ENCODE measurements at regions not wholly inside any gene's neighbourhood (a gene's known extent, or its start where the extent isn't known, plus 50 kb on each side); places are given as distances from the start of the nearest gene placed in this dataset.

DNA sequence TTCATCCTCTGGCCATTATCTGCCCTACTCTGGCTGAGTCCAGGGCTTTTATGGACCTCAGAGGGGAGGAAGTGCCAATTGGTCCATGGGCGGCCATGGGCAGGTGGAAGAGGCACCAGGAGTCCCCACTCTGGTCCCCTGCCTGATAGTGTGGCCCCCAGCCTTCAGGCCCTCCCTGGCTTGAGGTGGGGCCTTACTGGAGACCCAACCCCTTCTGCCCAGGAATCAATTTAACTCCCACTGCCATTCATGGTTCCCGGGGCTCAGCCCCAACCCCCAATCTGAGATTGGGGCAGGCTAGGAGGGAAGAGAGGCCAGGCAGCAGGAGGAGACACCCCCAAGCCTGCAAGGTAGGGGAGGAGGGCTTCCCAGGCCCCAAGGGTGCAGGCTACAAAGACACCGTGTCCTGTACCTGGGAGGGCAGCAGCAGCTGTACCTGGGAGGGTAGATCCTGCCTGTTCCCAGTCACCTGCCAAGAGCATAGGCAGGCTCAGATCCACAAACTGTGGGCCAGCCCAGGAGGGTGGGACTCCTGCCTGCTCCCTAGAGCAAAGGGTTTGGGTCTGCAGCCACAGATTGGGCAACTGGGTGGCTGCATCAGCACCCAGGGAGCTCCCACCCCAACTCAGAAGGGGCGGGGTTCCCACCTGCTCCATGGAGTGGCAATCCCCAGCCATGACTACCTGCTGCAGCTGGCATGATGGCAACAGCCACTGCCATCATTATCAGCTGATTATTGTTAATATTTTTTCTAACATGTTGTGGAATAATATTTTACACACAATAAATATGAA lies 1044.1 kb upstream of the B3GALT2 start:
- H3K36me3 ChIP-seq, result no peaks in the 10 kb centered on the region
- H3K27ac ChIP-seq, result no peak overlapping the region
- WGBS, result 93% methylated on average over 3 of the region's 4 CpGs
- H3K9me3 ChIP-seq, result no peaks in the 10 kb centered on the region
- H3K27me3 ChIP-seq, result no peaks in the 10 kb centered on the region
- DNase-seq (ENCODE audit: low spot score in 2 of 2), result no peak
- no peak for TF ChIP-seq EP300 (IDR thresholded peaks at IDR 0.05)
- no peak for TF ChIP-seq POLR2A (IDR thresholded peaks at IDR 0.05)
- TF ChIP-seq, protein P1, sequence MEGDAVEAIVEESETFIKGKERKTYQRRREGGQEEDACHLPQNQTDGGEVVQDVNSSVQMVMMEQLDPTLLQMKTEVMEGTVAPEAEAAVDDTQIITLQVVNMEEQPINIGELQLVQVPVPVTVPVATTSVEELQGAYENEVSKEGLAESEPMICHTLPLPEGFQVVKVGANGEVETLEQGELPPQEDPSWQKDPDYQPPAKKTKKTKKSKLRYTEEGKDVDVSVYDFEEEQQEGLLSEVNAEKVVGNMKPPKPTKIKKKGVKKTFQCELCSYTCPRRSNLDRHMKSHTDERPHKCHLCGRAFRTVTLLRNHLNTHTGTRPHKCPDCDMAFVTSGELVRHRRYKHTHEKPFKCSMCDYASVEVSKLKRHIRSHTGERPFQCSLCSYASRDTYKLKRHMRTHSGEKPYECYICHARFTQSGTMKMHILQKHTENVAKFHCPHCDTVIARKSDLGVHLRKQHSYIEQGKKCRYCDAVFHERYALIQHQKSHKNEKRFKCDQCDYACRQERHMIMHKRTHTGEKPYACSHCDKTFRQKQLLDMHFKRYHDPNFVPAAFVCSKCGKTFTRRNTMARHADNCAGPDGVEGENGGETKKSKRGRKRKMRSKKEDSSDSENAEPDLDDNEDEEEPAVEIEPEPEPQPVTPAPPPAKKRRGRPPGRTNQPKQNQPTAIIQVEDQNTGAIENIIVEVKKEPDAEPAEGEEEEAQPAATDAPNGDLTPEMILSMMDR (IDR thresholded peaks at IDR 0.05), result no peak
- TF ChIP-seq POLR2AphosphoS5 (IDR thresholded peaks at IDR 0.05), result no peak
- no peak overlapping the region for H3K4me3 ChIP-seq
- no peaks in the 10 kb centered on the region for H3K4me1 ChIP-seq

DNA sequence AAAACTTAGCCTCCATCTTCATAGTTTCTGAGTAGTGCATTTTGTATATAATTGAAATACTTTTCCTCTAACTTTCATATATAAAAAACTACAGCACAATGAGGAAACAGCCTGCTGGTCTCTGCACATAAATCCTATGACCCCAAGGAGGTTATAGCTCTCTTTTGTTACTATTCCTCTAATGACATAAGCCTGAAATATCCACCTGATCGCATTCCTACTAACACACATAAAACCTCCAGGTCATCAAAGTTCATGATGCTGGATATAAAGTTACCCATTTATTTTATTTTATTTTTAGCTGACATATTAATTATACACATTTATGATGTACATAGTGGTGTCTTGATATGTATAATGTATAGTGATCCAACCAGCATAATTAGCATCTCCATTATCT lies 1042.0 kb upstream of the B3GALT2 start:
- Histone ChIP-seq H3K9me3 (no peaks in the 10 kb centered on the region), H3K4me3 (no peak overlapping the region), H3K36me3 (no peaks in the 10 kb centered on the region), H3K27ac (no peak overlapping the region), H3K27me3 (no peaks in the 10 kb centered on the region), H3K4me1 (no peaks in the 10 kb centered on the region)
- DNase-seq (ENCODE audit: low spot score in 2 of 2), result no peak
- WGBS, result 89% methylated on average over 1 of the region's 1 CpG
- no peak for TF ChIP-seq EP300 (IDR thresholded peaks at IDR 0.05)
- no peak for TF ChIP-seq POLR2A (IDR thresholded peaks at IDR 0.05)
- TF ChIP-seq, protein P1 (IDR thresholded peaks at IDR 0.05), result no peak
- no peak for TF ChIP-seq POLR2AphosphoS5 (IDR thresholded peaks at IDR 0.05)

DNA sequence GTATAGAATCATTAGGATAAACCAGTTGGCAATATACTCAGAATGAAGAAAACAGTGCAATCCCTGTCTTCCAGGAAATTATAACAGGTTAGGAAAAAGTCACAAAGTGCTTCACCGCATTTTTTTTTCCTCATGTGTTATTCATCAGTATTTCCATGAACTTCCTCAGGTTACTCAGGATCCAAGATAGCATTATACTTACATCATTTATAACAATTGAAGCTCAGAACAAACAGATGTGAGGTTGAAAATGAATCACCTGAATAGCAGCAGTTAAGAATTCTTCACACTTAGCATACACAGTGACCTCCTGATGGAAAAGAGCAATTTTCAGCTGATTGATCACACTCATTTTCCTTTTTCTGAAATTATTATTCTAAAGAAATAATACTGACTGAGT lies 1040.7 kb upstream of the B3GALT2 start:
- Histone ChIP-seq H3K36me3 (no peaks in the 10 kb centered on the region), H3K9me3 (no peaks in the 10 kb centered on the region), H3K27me3 (no peaks in the 10 kb centered on the region), H3K4me3 (no peak overlapping the region), H3K4me1 (no peaks in the 10 kb centered on the region), H3K27ac (no peak overlapping the region)
- no peak for DNase-seq (ENCODE audit: low spot score in 2 of 2)
- TF ChIP-seq POLR2AphosphoS5 (IDR thresholded peaks at IDR 0.05), result no peak
- no peak for TF ChIP-seq EP300 (IDR thresholded peaks at IDR 0.05)
- TF ChIP-seq POLR2A (IDR thresholded peaks at IDR 0.05), result no peak
- TF ChIP-seq, protein P1 (IDR thresholded peaks at IDR 0.05), result no peak
- WGBS, result 75% methylated on average over 1 of the region's 1 CpG

DNA sequence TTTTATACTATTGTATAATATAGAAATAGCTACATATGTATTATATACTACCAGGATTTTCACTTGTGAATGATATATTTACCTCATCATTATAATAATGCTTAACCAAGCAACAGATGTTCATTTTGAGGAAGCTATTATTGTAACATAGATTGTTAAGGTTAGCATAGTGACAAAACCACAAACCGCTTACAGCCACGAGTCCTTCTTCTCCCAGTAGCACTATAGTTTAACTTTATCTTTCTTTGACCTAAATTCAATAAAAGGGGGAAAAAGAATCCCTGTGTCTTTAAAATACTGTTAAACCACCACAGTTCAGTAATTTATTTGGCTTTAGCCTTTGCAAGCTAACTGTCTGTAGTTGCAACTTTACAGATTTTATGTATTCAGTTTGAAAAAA lies 1039.4 kb upstream of the B3GALT2 start:
- 55% methylated on average over 2 of the region's 2 CpGs for WGBS
- Histone ChIP-seq H3K4me3 (no peak overlapping the region), H3K4me1 (no peaks in the 10 kb centered on the region), H3K9me3 (no peaks in the 10 kb centered on the region), H3K27me3 (no peaks in the 10 kb centered on the region), H3K27ac (no peak overlapping the region), H3K36me3 (no peaks in the 10 kb centered on the region)
- TF ChIP-seq POLR2AphosphoS5 (IDR thresholded peaks at IDR 0.05), result no peak
- no peak for TF ChIP-seq EP300 (IDR thresholded peaks at IDR 0.05)
- TF ChIP-seq, protein P1 (IDR thresholded peaks at IDR 0.05), result no peak
- no peak for TF ChIP-seq POLR2A (IDR thresholded peaks at IDR 0.05)
- DNase-seq (ENCODE audit: low spot score in 2 of 2), result no peak

DNA sequence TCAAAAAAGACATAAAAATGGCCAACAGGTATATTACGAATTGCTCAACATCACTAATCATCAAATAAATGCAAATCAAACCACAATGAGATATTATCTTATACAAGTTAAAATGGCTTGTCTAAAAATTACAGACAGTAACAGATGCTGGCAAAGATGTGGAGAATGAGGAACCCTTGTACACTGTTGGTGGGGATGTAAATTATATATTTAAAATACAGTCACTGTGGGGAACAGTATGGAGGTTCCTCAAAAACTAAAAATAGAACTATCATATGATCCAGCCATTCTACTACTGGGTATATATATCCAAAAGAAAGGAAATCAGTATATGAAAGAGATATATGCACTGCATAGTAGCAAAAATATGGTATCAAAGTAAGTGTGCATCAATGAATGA lies 1037.2 kb upstream of the B3GALT2 start:
- DNase-seq (ENCODE audit: low spot score in 2 of 2), result no peak
- H3K27ac ChIP-seq, result no peak overlapping the region
- no peaks in the 10 kb centered on the region for H3K4me1 ChIP-seq
- H3K4me3 ChIP-seq, result no peak overlapping the region
- no peaks in the 10 kb centered on the region for H3K36me3 ChIP-seq
- no peak for TF ChIP-seq EP300 (IDR thresholded peaks at IDR 0.05)
- TF ChIP-seq POLR2AphosphoS5 (IDR thresholded peaks at IDR 0.05), result no peak
- no peak for TF ChIP-seq POLR2A (IDR thresholded peaks at IDR 0.05)
- TF ChIP-seq, protein P1 (IDR thresholded peaks at IDR 0.05), result no peak
- no peaks in the 10 kb centered on the region for H3K27me3 ChIP-seq
- WGBS, result 68% methylated on average over 1 of the region's 1 CpG
- no peaks in the 10 kb centered on the region for H3K9me3 ChIP-seq
